Vagina (tissue), 2 donors: ENCODE measurements at regions not wholly inside any gene's neighbourhood (a gene's known extent, or its start where the extent isn't known, plus 50 kb on each side); places are given as distances from the start of the nearest gene placed in this dataset.
A peak's percentile ranks its signal among the peaks of the same experiment; 100 is the strongest.
"Not testable (repeated sequence)": the region's sequence is repeated elsewhere in the genome, so short reads cannot be mapped to it uniquely, and the experiment has no call there.

Source experiments
- DNase-seq, 2 donors: peaks; one replicate each; pipeline ENCODE4 v3.0.0-alpha.2; 2017; ENCODE audit errors: extremely low spot score in 2 of 2
- H3K27ac ChIP-seq: fragments of 200-600 bp; sonication (generic); one replicate; pipeline ENCODE4 v1.5.1; 2019
- H3K27me3 ChIP-seq: fragments of 200-600 bp; sonication (generic); one replicate; pipeline ENCODE4 v1.5.1; 2019
- H3K36me3 ChIP-seq, 2 donors: fragments of 200-600 bp; sonication (generic); one replicate each; pipeline ENCODE4 v1.5.1; 2017 to 2019
- H3K4me1 ChIP-seq: fragments of 200-600 bp; sonication (generic); one replicate; pipeline ENCODE4 v1.5.1; 2019
- H3K4me3 ChIP-seq, 2 donors: fragments of 200-600 bp; sonication (generic); 1 replicate in 1 of 2; 2 replicates in 1 of 2; pipeline ENCODE4 v1.5.1; 2016 to 2019
- H3K9me3 ChIP-seq: fragments of 200-600 bp; sonication (generic); one replicate; pipeline ENCODE4 v1.5.1; 2019
- POLR2A ChIP-seq, 2 donors: fragments of 450-650 bp; IDR thresholded peaks; one replicate each; pipeline ENCODE4 v1.6.1; 2017; ENCODE audit warnings: antibody characterized with exemption in 2 of 2, mild to moderate bottlenecking in 2 of 2, moderate library complexity in 2 of 2
- POLR2AphosphoS5 ChIP-seq, 2 donors: sonication (generic); formaldehyde crosslinking; IDR thresholded peaks; one replicate each; pipeline ENCODE4 v1.9.0; 2017; ENCODE audit warnings: antibody characterized with exemption in 2 of 2, mild to moderate bottlenecking in 2 of 2, low read depth in 1 of 2; ENCODE audit not compliant: insufficient read depth in 1 of 2
- intact Hi-C: fragments of 100-400 bp; cut with DNase I; formaldehyde crosslinking; loops from one replicate; pipeline ENCODE4 v1.15.1; 2023
- TF ChIP-seq, protein P1 (sequence below), 3 experiments: fragments of 450-650 bp in 2 of 3; fragments of 200-600 bp in 1 of 3; sonication (generic) in 1 of 3; IDR thresholded peaks; one replicate each; pipeline ENCODE4 v1.5.1; 2017 to 2019; ENCODE audit warnings: antibody characterized with exemption in 3 of 3, mild to moderate bottlenecking in 2 of 3, moderate library complexity in 2 of 3

DNA sequence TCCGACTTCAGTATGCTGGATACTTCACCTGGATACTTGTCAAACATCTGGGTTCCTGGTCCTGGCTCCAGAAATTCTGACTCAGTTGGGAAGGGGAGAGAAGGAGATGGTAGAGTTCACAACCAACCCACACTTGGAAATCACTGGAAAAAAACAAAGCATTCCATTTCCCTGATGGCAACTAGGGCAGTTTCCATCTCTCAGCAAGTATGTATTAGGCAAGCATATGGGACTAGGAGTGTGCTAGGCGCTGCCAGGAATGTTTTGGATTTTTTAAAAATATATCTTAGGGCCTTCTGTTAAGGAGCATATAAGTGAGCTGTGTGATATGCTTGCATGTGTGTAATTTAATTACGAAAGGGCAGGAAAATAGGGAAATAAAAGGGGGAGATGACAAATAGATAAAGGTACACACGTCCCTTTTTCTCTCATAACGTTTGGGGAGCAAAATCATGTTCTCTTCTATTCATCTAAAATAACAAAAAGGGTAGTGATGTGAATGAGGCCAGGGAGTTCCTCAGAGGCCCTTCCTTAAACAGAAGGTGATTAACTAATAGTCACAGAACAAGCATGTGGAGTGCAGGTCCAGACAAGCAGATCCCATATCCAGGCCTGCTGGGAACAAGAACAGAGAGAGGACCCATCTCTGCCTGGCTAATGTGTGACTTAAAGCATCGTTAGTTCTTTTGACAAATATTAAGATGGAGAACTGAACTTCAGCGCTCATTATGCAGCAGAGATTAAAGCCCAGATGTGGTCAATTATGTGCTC is 64.5 kb upstream of the NFE2L3 start:
- H3K4me3 ChIP-seq, result no peak overlapping the region
- no peaks in the 10 kb centered on the region for H3K4me1 ChIP-seq
- intact Hi-C loops, result loop anchor here (10.0 kb wide), 1 partner anchor 277 kb away; no protein-coding TSS in a partner anchor
- TF ChIP-seq POLR2AphosphoS5 (IDR thresholded peaks at IDR 0.05; ENCODE audit: insufficient read depth in 1 of 2, low read depth in 1 of 2), result no peak
- TF ChIP-seq POLR2A (IDR thresholded peaks at IDR 0.05), result no peak
- TF ChIP-seq, protein P1, sequence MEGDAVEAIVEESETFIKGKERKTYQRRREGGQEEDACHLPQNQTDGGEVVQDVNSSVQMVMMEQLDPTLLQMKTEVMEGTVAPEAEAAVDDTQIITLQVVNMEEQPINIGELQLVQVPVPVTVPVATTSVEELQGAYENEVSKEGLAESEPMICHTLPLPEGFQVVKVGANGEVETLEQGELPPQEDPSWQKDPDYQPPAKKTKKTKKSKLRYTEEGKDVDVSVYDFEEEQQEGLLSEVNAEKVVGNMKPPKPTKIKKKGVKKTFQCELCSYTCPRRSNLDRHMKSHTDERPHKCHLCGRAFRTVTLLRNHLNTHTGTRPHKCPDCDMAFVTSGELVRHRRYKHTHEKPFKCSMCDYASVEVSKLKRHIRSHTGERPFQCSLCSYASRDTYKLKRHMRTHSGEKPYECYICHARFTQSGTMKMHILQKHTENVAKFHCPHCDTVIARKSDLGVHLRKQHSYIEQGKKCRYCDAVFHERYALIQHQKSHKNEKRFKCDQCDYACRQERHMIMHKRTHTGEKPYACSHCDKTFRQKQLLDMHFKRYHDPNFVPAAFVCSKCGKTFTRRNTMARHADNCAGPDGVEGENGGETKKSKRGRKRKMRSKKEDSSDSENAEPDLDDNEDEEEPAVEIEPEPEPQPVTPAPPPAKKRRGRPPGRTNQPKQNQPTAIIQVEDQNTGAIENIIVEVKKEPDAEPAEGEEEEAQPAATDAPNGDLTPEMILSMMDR (IDR thresholded peaks at IDR 0.05), result no peak
- no peaks in the 10 kb centered on the region for H3K9me3 ChIP-seq
- no peak overlapping the region for H3K27ac ChIP-seq
- no peak for DNase-seq
- H3K36me3 ChIP-seq, result no peaks in the 10 kb centered on the region
- no peaks in the 10 kb centered on the region for H3K27me3 ChIP-seq

DNA sequence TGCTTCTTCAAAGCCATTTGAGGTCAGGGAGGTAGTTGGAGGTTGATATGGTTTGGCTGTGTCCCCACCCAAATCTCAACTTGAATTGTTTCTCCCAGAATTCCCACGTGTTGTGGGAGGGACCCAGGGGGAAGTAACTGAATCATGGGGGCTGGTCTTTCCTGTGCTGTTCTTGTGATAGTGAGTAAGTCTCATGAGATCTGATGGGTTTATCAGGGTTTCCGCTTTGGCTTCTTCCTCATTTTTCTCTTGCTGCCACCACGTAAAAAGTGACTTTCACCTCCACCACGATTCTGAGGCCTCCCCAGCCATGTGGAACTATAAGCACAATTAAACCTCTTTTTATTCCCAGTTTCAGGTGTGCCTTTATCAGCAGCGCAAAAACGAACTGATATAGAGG is 62.5 kb upstream of the NFE2L3 start:
- not testable (repeated sequence) for H3K4me1 ChIP-seq, H3K9me3 ChIP-seq, DNase-seq, H3K27me3 ChIP-seq, H3K27ac ChIP-seq, H3K4me3 ChIP-seq, H3K36me3 ChIP-seq
- intact Hi-C loops, result loop anchor here (10.0 kb wide), 1 partner anchor 275 kb away; no protein-coding TSS in a partner anchor

DNA sequence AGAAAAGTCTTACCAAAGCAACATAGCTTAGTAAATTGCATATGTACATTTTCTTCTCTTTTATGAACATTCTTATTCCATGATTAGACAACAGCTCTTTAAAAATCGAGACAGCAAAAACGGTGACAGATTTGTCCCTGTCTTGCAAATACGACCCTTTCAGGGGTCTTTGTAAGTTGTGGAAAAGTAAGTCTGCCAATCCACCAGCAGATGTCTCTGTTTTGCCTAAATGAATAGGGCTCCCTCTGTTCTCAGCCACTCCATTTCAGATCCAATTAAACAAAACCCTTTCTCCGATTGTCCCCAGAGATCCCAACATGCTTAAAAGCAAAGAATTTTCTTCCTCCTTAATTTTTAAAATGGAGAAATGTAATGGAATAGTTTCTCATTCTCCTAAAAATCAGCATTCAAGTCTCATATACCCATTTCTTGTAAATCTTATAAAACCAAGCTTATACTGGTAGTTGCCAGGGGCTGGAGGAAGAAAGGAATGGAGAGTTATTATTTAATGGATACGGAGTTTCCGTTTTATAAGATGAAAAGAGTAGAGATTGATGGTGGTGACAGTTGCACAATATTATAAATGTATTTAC is 61.0 kb upstream of the NFE2L3 start:
- no peak for TF ChIP-seq POLR2AphosphoS5 (IDR thresholded peaks at IDR 0.05; ENCODE audit: insufficient read depth in 1 of 2, low read depth in 1 of 2)
- TF ChIP-seq, protein P1 (IDR thresholded peaks at IDR 0.05), result peak in 2 of 3 experiments; percentile 25 to 58
- TF ChIP-seq POLR2A (IDR thresholded peaks at IDR 0.05), result no peak
- Histone ChIP-seq H3K4me1 (no peaks in the 10 kb centered on the region), H3K36me3 (no peaks in the 10 kb centered on the region), H3K27ac (no peak overlapping the region), H3K4me3 (no peak overlapping the region), H3K27me3 (no peaks in the 10 kb centered on the region), H3K9me3 (no peaks in the 10 kb centered on the region)
- no peak for DNase-seq
- intact Hi-C loops, result no loop called here

DNA sequence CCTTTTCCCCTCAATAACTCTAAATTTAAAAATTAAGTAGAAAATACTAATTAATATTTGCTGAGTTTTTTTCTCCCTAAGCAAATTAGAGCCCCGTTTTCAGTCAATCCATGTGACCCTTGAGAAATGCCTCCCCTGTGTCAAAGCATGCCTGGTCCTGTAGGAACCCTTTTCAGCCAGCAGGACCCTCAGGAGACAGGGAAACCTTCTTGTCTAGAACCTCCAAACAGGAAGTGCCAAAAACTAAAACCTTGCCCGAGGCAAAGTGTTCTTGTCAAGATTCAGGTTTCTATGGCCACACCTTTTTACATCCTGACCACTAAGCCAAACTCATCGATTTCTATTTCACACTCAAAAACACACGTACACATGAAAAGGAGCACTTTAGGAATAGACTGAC is 60.1 kb upstream of the NFE2L3 start:
- no peaks in the 10 kb centered on the region for H3K4me1 ChIP-seq
- DNase-seq, result no peak
- no peaks in the 10 kb centered on the region for H3K27me3 ChIP-seq
- intact Hi-C loops, result no loop called here
- H3K4me3 ChIP-seq, result no peak overlapping the region
- H3K36me3 ChIP-seq, result no peaks in the 10 kb centered on the region
- TF ChIP-seq POLR2A (IDR thresholded peaks at IDR 0.05) (no peak), POLR2AphosphoS5 (IDR thresholded peaks at IDR 0.05; ENCODE audit: insufficient read depth in 1 of 2, low read depth in 1 of 2) (no peak)
- TF ChIP-seq, protein P1 (IDR thresholded peaks at IDR 0.05), result no peak
- no peak overlapping the region for H3K27ac ChIP-seq
- no peaks in the 10 kb centered on the region for H3K9me3 ChIP-seq

DNA sequence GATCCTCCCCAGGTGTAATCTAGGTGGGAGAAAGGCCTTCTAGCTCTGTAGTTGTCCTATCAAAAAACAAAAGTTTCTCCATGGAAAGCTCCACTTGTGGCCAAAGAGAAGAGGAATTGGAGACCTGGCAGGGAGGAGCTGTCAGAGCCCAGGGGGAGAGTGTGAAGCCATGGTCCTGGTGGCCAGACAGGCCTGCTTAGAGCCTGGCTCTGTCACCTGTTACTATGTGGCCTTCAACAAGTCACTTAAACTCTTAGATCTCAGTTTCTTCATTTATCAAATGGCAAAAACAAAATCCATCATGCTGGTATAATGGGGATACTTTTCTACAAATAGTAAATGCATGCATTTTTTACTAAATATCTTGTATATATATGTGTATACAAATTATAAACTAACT is 59.0 kb upstream of the NFE2L3 start:
- no peak overlapping the region for H3K4me3 ChIP-seq
- no peak for DNase-seq
- intact Hi-C loops, result no loop called here
- H3K9me3 ChIP-seq, result no peaks in the 10 kb centered on the region
- no peaks in the 10 kb centered on the region for H3K36me3 ChIP-seq
- TF ChIP-seq POLR2AphosphoS5 (IDR thresholded peaks at IDR 0.05; ENCODE audit: insufficient read depth in 1 of 2, low read depth in 1 of 2) (no peak), POLR2A (IDR thresholded peaks at IDR 0.05) (no peak)
- TF ChIP-seq, protein P1 (IDR thresholded peaks at IDR 0.05), result no peak
- no peaks in the 10 kb centered on the region for H3K27me3 ChIP-seq
- H3K4me1 ChIP-seq, result no peaks in the 10 kb centered on the region
- H3K27ac ChIP-seq, result no peak overlapping the region
